ENCODE measurements at regions not wholly inside any gene's neighbourhood (a gene's known extent, or its start where the extent isn't known, plus 50 kb on each side); places are given as distances from the start of the nearest gene placed in this dataset.

GRCh38 chr4:116183241-116183640, 902.1 kb downstream of the TRAM1L1 start:
- no peak for TF ChIP-seq CTCF (conservative IDR thresholded peaks at IDR 0.05; ENCODE audit: low read length)
- TF ChIP-seq EZH2phosphoT487 (IDR thresholded peaks at IDR 0.05; ENCODE audit: borderline replicate concordance), result no peak
